ENCODE measurements at regions not wholly inside any gene's neighbourhood (a gene's known extent, or its start where the extent isn't known, plus 50 kb on each side); places are given as distances from the start of the nearest gene placed in this dataset.

GRCh38 chr10:44564361-44564760, 179.5 kb upstream of the CXCL12 start:
- no peak for DNase-seq (ENCODE audit: low read depth, low spot score)
- TF ChIP-seq, protein P1, sequence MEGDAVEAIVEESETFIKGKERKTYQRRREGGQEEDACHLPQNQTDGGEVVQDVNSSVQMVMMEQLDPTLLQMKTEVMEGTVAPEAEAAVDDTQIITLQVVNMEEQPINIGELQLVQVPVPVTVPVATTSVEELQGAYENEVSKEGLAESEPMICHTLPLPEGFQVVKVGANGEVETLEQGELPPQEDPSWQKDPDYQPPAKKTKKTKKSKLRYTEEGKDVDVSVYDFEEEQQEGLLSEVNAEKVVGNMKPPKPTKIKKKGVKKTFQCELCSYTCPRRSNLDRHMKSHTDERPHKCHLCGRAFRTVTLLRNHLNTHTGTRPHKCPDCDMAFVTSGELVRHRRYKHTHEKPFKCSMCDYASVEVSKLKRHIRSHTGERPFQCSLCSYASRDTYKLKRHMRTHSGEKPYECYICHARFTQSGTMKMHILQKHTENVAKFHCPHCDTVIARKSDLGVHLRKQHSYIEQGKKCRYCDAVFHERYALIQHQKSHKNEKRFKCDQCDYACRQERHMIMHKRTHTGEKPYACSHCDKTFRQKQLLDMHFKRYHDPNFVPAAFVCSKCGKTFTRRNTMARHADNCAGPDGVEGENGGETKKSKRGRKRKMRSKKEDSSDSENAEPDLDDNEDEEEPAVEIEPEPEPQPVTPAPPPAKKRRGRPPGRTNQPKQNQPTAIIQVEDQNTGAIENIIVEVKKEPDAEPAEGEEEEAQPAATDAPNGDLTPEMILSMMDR (IDR thresholded peaks at IDR 0.05; ENCODE audit: insufficient read depth, low read length, missing control alignments): no peak
- ChIA-PET POLR2A (no interaction called here), CTCF (interaction anchor here (0.9 to 1.7 kb wide), 6 partner anchors 11 to 894 kb away, joined by 3 to 4 read pairs (median 4); no protein-coding TSS in a partner anchor)
- H3K4me3 ChIP-seq (ENCODE audit: low read depth, low read length): no peak overlapping the region

- POLR2A ChIA-PET: no interaction called here
- DNase-seq (ENCODE audit: low read depth, low spot score): no peak
- H3K4me3 ChIP-seq (ENCODE audit: low read depth, low read length): no peak overlapping the region
- TF ChIP-seq, protein P1 (IDR thresholded peaks at IDR 0.05; ENCODE audit: insufficient read depth, low read length, missing control alignments): no peak
- CTCF ChIA-PET: interaction anchor here (0.9 to 1.7 kb wide), 4 partner anchors 47 to 294 kb away, joined by 3 to 4 read pairs (median 4); no protein-coding TSS in a partner anchor
These were observed 179.9 kb upstream of the CXCL12 start for GRCh38 chr10:44564790-44565189.

- ChIA-PET POLR2A (no interaction called here), CTCF (no interaction called here)
- TF ChIP-seq, protein P1 (IDR thresholded peaks at IDR 0.05; ENCODE audit: insufficient read depth, low read length, missing control alignments): no peak
- no peak overlapping the region for H3K4me3 ChIP-seq (ENCODE audit: low read depth, low read length)
- no peak for DNase-seq (ENCODE audit: low read depth, low spot score)
These were observed 181.9 kb upstream of the CXCL12 start for GRCh38 chr10:44566786-44567185.

DNA sequence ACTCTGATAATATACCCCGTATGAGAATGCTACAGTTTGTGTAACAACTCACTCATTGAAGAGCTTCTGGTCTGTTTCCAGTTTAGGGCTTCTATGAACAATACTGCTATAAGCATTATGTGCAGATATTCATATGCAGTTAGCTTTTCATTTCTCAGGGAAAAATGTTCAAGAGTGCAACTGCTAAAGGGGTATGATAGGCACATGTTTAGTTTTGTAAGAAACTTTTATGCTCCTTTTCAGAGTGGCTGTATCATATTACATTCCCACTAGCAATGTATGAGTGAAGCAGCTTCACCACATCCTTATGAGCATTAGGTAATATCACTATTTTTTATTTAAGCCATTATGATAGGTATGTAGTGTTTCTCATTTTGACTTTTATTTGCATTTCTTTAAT, 182.6 kb upstream of the CXCL12 start:
- POLR2A ChIA-PET: interaction anchor here (0.8 kb wide), 1 partner anchor 60 kb away, joined by 3 read pairs; no protein-coding TSS in a partner anchor
- TF ChIP-seq, protein P1 (IDR thresholded peaks at IDR 0.05; ENCODE audit: insufficient read depth, low read length, missing control alignments): no peak
- DNase-seq (ENCODE audit: low read depth, low spot score): peak; percentile 54
- CTCF ChIA-PET: no interaction called here
- no peak overlapping the region for H3K4me3 ChIP-seq (ENCODE audit: low read depth, low read length)

GRCh38 chr10:44569193-44570091, 184.5 kb upstream of the CXCL12 start:
- peak; percentile 91 for DNase-seq (ENCODE audit: low read depth, low spot score)
- H3K4me3 ChIP-seq (ENCODE audit: low read depth, low read length): no peak overlapping the region
- ChIA-PET CTCF (interaction anchor here (1.0 kb wide), 2 partner anchors 287 to 292 kb away, joined by 3 read pairs; no protein-coding TSS in a partner anchor), POLR2A (interaction anchor here (1.4 kb wide), 1 partner anchor 12 kb away, joined by 3 read pairs; no protein-coding TSS in a partner anchor)
- TF ChIP-seq, protein P1 (IDR thresholded peaks at IDR 0.05; ENCODE audit: insufficient read depth, low read length, missing control alignments): no peak

GRCh38 chr10:44571701-44572100, 186.8 kb upstream of the CXCL12 start:
- ChIA-PET CTCF (interaction anchor here (0.8 kb wide), 1 partner anchor 293 kb away, joined by 3 read pairs; no protein-coding TSS in a partner anchor), POLR2A (no interaction called here)
- TF ChIP-seq, protein P1 (IDR thresholded peaks at IDR 0.05; ENCODE audit: insufficient read depth, low read length, missing control alignments): no peak
- H3K4me3 ChIP-seq (ENCODE audit: low read depth, low read length): no peak overlapping the region
- no peak for DNase-seq (ENCODE audit: low read depth, low spot score)
